ENCODE measurements at regions not wholly inside any gene's neighbourhood (a gene's known extent, or its start where the extent isn't known, plus 50 kb on each side); places are given as distances from the start of the nearest gene placed in this dataset.

GRCh38 chr1:163444665-163445064 is 122.9 kb downstream of the NUF2 start:
- no peak for TF ChIP-seq USF1 (IDR thresholded peaks at IDR 0.05)

- no peak for TF ChIP-seq USF1 (IDR thresholded peaks at IDR 0.05)
These were observed 129.2 kb downstream of the NUF2 start for GRCh38 chr1:163450986-163451385.

GRCh38 chr1:163459539-163459938 is 137.8 kb downstream of the NUF2 start:
- TF ChIP-seq MAX (IDR thresholded peaks at IDR 0.05) (no peak), EGR1 (IDR thresholded peaks at IDR 0.05) (no peak), FOXM1 (IDR thresholded peaks at IDR 0.05; ENCODE audit: borderline replicate concordance, low read depth) (no peak), RAD21 (IDR thresholded peaks at IDR 0.05; ENCODE audit: low read depth) (no peak), REST (IDR thresholded peaks at IDR 0.05; ENCODE audit: low read depth) (no peak), TAF1 (IDR thresholded peaks at IDR 0.05; ENCODE audit: low read depth) (no peak), NFIC (IDR thresholded peaks at IDR 0.05) (no peak), YY1 (IDR thresholded peaks at IDR 0.05; ENCODE audit: low read depth) (no peak), USF1 (IDR thresholded peaks at IDR 0.05) (no peak), TCF12 (IDR thresholded peaks at IDR 0.05; ENCODE audit: low read depth) (no peak), TEAD4 (IDR thresholded peaks at IDR 0.05) (no peak), CREB1 (IDR thresholded peaks at IDR 0.05; ENCODE audit: low read depth) (no peak)

GRCh38 chr1:163467289-163467688 is 145.5 kb downstream of the NUF2 start:
- TF ChIP-seq USF1 (IDR thresholded peaks at IDR 0.05) = no peak
- no peak for TF ChIP-seq EGR1 (IDR thresholded peaks at IDR 0.05)
- no peak for TF ChIP-seq CEBPB (IDR thresholded peaks at IDR 0.05)

GRCh38 chr1:163471779-163472650 is 150.3 kb downstream of the NUF2 start:
- TF ChIP-seq EGR1 (IDR thresholded peaks at IDR 0.05) (no peak), ZBTB7A (IDR thresholded peaks at IDR 0.05; ENCODE audit: low read depth) (no peak), NFIC (IDR thresholded peaks at IDR 0.05) (no peak), YY1 (IDR thresholded peaks at IDR 0.05; ENCODE audit: low read depth) (no peak), EP300 (IDR thresholded peaks at IDR 0.05; ENCODE audit: borderline replicate concordance) (no peak), TAF1 (IDR thresholded peaks at IDR 0.05; ENCODE audit: low read depth) (no peak), TEAD4 (IDR thresholded peaks at IDR 0.05) (no peak), TCF12 (IDR thresholded peaks at IDR 0.05; ENCODE audit: low read depth) (no peak), CREB1 (IDR thresholded peaks at IDR 0.05; ENCODE audit: low read depth) (no peak), FOXM1 (IDR thresholded peaks at IDR 0.05; ENCODE audit: borderline replicate concordance, low read depth) (no peak), REST (IDR thresholded peaks at IDR 0.05; ENCODE audit: low read depth) (no peak), MAX (IDR thresholded peaks at IDR 0.05) (no peak), CEBPB (IDR thresholded peaks at IDR 0.05) (no peak), RAD21 (IDR thresholded peaks at IDR 0.05; ENCODE audit: low read depth) (no peak), USF1 (IDR thresholded peaks at IDR 0.05) (no peak)
